GM18508 (cell line): ENCODE measurements at regions not wholly inside any gene's neighbourhood (a gene's known extent, or its start where the extent isn't known, plus 50 kb on each side); places are given as distances from the start of the nearest gene placed in this dataset.
"Not testable (repeated sequence)": the region's sequence is repeated elsewhere in the genome, so short reads cannot be mapped to it uniquely, and the experiment has no call there.

ENCODE experiments used
- ATAC-seq: cut with Tn5 transposase; IDR thresholded peaks from one replicate; pipeline ENCODE4 v1.9.1; 2021; ENCODE audit warnings: moderate number of reproducible peaks; ENCODE audit not compliant: insufficient read depth, unreplicated experiment

DNA sequence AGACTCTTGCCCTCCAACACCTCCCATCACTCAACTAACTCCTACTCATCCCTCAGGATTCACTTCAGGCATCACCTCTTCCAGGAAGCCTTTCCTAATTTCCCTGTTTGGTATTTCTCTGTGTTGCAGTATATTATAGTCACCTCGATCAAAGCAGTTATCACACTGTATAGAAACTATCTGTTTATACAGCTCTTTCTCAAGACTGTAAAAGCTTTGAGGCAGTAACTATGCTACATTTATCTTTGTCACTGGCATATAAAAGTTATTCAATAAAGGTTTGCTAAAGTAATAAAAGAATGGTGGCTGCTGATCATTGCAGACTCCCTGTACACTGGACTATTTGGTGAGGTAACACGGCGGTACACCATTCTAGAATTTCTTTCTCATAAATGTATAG lies 284.9 kb downstream of the PAX3 start:
- ATAC-seq = no peak

DNA sequence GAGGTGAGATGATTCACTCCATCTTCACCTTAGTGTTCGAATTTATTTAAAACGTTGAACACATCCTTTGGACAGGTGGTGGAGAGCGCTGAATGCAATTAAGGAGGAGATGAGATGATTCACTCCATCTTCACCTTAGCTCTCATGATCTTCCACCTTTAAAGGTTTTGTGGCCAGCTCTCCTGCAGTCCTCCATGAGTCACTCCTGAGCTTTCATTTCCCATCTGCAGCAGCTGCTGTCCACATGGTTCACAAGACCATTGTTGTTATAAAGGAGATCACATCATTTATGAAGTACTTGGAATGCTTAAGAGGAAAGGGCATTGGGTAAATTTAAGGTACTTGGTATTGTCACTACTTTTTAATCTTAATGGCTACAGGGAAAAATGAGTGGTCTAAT lies 298.5 kb downstream of the PAX3 start:
- ATAC-seq = no peak

DNA sequence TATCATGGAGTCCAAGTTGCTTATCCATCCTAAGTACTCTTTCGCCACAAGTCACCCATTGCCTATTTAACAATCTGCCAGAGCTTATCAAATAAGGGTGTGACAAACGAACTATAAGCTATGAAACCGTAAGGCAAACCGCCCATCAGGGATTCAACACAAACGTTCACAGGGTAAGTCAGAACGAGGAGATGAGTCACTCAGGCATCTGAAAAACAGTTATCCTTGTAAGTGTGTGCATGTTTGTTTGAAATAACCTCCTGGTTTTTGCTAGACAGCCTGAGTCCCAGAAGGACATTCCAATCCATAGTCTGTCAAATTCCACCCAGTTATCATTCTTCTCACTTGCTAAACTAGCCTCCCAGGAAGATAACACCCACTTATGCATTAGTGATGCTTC lies 299.1 kb downstream of the PAX3 start:
- no peak for ATAC-seq

DNA sequence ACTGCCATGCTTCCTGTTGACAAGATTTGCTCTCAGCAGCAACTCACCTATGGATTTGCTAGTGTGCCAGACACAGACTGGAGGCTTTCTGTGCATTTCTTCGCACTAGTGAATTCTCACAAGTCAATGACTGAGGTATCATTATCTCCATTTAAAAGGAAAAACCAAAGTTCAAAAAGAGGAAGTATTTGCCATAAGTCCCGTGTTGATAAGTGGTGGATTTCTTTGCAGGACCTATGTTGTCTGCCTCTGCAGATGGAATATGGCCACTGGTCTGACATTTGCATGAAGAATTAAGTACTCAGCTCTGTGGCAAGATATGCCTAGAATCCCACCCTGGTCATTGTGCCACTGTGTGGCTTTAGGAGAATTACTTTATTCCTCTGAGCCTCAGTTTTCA lies 299.6 kb downstream of the PAX3 start:
- ATAC-seq = no peak

DNA sequence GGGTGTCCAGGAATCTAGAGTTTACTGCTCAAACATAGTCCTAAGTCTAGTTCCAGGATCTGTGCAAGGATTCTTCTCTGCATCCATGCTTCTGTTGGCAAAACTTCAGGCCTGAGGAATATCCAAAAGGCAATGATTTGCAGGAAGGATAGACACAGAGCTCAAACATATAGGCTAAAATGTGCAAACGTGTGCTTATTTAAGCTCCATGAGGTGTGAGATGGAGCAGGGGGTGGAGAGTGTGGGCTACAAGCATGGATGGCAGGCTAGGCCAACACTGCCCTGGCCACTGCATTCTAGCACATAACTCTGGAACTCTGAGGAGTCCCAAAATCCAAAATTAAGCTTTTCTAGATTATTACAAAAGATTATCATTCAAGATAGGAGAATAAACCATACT lies 301.1 kb downstream of the PAX3 start:
- ATAC-seq = no peak

DNA sequence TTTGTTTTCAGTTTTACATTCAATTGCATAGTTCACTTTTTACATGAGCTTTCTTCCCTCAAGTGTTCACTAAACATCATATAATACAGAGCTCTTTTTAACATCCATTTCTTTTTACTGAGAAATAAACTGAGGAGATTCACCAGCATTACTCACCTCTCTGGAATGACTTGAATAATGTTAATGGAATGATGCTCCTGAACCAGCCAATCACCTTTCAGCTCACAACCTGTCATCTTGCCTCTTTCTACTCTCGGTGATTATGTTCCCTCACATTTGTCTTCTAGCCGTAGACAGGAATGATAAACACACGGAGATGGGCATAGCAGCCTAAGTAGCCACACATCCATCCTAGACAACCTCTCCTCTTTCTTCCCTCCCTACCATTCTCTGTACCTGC lies 301.7 kb downstream of the PAX3 start:
- ATAC-seq = no peak

DNA sequence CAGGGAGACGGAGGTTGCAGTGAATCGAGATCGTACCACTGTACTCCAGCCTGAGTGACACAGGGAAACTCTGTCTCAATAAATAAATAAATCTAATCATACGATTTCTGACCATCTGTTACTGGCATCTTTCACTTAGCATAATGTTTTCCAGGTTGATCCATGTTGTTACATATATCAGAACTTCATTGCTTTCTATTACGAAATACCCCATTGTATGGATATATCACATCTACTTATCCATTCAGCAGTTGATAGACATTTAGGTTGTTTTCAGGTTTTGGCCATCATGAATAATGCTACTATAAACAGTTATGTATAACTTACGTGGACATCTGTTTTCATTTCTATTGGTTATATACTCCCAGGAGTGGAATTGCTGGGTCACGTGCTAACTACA lies 303.9 kb downstream of the PAX3 start:
- no peak for ATAC-seq

DNA sequence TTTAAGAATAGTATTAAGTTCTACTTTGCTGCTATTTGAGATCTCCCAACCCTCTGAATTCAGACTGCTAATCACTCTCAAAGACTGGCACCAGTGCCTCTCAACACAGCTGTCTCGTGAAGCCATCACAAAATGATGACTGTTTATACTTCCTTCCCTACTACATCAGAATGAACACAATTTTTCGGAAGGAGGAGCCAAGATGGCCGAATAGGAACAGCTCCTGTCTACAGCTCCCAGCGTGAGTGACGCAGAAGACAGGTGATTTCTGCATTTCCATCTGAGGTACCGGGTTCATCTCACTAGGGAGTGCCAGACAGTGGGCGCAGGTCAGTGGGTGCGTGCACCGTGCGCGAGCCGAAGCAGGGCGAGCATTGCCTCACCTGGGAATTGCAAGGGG lies 314.4 kb downstream of the PAX3 start:
- not testable (repeated sequence) for ATAC-seq

DNA sequence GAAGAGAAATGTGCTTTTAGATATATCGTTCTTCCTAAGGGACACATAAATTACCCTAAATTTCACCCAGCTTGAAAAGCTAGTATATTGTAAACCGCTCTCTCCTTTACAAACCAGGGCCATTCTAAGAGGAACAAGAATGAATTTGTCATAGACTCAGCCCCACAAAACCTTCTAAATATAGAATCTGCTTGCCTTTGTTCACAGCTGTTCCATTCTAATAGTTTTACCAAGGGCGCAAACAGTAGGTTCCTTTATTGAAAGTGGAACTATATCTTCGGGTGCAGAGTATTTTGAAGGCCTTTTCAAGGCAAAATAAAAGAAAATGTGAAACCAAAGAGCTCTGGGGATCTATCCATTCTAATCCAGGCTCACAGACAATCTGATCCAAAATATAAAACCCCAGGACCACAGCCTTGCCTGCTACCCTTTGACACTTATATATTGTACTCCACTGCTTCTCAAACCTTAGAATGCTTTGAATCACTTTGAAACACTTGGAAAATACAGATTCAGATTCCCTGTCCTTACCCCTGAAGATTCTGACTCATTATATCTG lies 316.8 kb downstream of the PAX3 start:
- no peak for ATAC-seq

DNA sequence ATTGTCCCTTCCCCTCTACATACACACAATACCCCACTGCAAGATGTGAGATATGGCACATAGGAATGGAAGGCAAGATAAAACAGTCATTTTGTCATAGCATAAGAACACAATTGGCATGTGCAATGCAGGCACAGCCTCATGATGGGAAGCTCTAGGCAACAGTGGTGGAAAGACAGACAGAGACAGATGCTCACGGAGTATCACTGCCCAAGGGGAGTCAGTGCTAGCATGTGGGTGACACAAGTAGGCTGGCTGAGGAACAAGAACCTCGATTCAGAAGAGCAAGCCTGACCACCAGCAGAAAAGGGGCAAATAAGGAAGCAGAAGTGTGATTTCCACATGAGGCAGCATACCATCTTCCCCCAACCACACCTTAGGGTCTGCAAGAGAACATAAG lies 323.6 kb downstream of the PAX3 start:
- ATAC-seq = no peak

DNA sequence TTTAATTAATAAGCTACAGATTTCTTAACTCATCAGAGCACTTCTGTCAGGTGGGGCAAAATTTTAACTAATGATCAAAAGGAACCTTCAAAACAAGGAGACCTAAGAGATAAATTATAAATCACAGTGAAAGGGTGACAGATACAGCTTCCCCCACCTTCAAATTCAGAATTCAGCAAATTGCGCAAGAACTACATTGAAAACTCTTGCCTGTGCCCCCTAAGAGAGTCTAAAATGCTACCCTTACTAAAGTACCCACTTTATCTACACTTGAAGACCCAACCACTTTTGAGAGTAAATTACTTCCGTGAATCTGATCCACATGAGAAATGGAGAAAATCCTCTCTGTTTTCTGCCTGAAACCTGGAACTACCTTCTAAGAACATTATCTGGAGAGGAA lies 324.9 kb downstream of the PAX3 start:
- no peak for ATAC-seq

DNA sequence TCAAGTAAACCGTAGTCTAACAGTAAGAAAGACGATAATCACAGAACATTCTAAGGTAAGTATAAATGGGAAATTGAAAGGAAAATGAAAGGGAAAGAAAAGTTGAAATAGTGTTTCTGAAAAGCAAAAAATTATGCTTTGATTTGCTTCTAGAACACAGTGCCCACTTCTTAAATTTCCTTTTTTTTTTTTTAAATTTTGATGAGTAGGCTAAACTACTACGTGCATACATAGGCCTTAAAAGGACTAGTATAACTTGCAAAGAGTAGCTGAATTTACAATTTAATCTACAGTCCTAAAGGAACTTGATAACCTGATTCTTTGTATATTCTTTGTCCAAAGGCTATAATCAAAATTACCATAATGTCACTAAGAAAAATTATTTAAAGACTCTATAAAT lies 325.3 kb downstream of the PAX3 start:
- ATAC-seq = no peak

DNA sequence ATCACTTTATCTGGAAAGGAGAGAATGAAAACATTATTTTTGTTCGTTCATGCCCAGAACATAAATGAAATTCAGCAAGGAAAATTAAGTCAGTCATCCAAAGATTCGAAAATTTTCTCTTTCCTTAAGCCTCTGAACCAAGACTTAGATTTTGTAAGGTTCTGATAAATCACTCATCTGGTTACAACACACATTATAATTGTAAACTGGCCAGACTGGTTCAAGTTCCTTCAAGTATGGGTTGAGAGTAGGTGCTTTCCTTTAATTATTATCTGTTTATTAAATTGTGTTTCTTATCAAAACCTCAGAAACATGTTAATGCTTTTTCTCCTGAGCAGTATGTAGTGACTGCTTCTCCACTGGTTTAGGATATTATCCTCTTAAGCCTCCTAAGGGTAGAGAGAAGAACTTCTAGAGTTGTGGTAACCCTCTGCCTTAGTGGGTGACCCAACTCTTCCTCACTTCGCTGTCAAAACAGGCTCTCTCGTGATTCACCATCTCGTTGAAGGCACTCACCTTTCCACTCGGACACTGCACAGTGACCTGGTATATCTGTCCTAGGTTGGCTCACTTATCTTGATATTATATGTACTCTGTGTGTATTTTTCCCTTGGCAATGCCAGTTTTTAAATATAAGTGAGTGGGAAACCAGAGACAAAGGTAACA lies 325.9 kb downstream of the PAX3 start:
- ATAC-seq = no peak

DNA sequence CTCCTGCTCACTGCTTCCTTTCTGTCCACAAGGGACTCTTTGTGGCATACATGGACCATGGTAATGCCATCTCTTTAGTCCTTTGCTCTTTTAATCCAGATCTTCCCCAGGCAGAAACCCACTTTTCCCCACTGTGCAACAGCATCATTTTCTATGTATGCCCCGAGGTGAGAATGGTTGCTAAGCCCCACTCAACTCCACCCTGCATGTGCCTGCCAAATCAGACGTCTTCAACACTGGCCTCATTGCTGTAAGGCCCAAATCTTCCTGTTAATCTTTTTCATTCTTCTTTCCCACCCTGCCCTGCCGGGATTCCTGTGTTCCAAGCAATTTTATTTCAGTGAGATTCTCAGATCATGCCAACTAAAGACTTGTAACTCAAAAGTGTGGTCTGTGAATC lies 328.4 kb downstream of the PAX3 start:
- no peak for ATAC-seq

DNA sequence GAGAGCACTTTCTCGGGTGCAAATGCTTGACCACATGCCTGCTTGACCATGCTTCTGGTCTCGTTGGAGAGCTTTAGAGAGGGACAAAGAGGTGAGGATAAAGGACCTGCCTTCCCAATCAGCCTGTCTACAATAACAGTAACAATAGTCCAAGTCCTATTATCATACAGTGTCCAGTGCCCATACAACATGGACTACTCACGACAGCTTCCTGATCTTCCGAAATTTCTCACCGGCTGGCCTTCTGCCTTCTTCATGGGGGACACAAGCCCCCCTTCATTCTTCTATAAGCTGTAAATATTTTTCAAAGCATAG lies 329.0 kb downstream of the PAX3 start:
- no peak for ATAC-seq

DNA sequence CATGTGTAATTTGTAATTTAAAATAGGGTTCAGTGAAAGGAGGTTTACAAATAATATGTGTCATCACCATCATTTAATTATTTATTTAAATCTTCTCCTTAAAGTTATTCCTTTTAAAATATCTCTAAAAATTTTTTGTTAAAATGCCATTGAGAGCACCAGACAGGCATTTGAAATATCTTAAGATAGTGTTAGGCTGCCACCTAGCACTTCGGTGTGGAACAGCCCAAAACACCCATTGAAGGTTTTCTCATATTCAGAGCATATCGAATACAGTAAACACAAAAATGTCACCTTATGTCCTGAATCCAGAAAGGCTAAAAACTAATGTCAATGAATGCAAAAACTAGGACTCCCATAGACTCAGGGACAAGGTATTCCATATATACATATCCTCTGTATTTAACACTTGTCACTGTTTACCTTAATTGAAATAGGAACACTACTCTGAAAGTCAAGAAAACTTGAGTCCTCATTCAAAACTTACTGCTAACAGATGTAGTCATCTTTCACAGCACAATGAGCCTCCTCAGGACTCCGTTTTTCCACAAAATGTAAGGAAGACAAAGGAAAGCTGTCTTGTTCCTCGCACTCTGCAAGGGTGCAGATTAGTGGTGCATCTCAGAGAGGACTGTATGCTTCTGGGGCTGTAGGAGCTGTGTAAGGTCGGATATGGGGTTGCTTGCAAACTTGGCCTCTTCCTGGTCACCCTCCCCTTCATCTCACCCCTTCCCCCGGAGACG lies 329.5 kb downstream of the PAX3 start:
- no peak for ATAC-seq

DNA sequence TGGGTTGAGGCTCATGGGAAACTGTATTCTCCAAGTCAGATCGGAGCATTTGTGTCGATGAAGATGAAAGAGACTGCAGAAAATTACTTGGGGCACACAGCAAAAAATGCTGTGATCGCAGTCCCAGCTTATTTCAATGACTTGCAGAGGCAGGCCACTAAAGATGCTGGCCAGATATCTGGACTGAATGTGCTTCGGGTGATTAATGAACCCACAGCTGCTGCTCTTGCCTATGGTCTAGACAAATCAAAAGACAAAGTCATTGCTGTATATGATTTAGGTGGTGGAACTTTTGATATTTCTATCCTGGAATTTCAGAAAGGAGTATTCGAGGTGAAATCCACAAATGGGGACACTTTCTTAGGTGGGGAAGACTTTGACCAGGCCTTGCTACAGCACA lies 336.6 kb downstream of the PAX3 start:
- ATAC-seq = no peak

DNA sequence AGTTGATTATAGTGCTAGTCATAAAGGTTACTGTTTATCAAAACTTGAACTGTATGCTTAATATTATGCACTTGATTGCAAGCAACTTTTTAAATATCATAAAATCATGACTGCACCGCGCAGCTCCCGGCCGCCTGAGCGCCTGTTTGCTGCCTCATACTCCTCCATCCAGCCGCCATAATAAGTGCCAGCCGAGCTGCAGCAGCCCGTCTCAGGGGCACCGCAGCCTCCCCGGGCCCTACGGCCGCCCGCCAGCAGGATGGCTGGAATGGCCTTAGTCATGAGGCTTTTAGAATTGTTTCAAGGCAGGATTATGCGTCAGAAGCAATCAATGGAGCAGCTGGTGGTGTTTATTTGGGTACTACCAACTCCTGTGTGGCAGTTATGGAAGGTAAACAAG lies 337.2 kb downstream of the PAX3 start:
- ATAC-seq = no peak

DNA sequence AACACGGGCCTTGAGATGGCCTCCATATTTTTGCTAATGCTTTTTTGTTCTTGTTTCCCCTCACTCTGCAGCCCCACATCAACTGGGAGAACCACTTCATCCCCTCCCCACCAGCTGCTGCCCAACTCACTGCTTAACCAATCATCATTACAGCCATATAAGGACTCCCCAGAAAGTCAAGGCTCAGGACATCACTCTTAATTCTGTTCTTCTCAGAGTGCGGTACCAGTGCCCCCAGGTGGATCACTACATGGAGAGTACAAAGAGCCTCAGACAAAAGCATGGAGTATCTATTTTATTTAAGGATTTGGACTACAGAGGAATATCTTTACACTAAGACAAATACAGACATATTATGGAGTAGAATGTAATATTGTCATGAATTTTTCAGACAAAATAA lies 340.6 kb downstream of the PAX3 start:
- ATAC-seq = no peak

DNA sequence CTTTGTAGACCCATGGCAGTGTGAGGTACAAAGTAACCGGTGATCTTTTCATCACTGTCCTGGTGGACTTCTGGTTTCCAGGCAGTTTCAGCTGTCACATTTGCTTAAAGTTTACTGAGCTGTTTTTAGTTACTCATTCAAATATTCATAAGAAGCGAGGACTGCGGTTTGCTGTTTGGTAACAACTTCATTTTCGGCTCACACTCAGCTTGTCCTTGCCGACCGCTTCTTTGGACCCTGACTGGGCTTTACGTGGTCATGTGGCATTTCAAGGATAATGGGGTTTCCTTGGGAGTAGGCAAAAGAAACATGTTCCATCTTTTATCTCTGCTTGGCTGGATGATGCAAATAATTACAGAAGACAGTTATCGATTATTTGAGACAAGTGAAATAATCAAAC lies 350.7 kb downstream of the PAX3 start:
- ATAC-seq = no peak

DNA sequence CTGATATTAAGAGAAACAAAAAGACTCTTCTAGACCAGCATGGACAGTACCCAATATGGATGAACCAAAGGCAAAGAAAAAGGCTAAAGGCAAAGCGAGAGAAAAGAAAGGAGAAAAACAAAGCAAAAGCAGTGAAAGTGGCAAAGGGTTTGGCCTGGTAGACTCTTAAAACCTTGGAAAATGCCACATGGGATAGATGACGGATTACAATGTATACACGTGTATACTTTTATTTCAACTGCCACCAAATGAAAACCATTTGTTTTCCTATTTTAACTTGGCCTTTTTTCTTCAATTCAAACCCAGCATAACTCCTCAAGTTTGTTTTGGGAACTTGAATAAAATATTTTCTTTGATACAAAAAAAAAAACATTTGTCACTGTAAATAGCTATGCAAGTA lies 354.3 kb downstream of the PAX3 start:
- not testable (repeated sequence) for ATAC-seq
